DND-41 (cell line): ENCODE measurements at regions not wholly inside any gene's neighbourhood (a gene's known extent, or its start where the extent isn't known, plus 50 kb on each side); places are given as distances from the start of the nearest gene placed in this dataset.

Source experiments
- ATAC-seq: fragments of 200-7000 bp; cut with Tn5 transposase; 3 replicates; pipeline ENCODE4 v1.9.1; 2021; ENCODE audit warnings: low read depth; ENCODE audit not compliant: insufficient read depth
- DNase-seq: peaks from one replicate; pipeline ENCODE4 v3.0.0-alpha.2; 2020
- H2AFZ ChIP-seq: 2 replicates; pipeline ENCODE4 v1.6.0; 2012; ENCODE audit warnings: low read depth, low read length
- H3K27ac ChIP-seq: 2 replicates; pipeline ENCODE4 v1.5.1; 2012; ENCODE audit warnings: low read length, inconsistent platforms
- H3K27me3 ChIP-seq: fragments of 200-600 bp; sonication (generic); 2 replicates; pipeline ENCODE4 v1.6.0; 2012; ENCODE audit warnings: low read length, mild to moderate bottlenecking, inconsistent platforms; ENCODE audit not compliant: insufficient read depth, poor library complexity
- H3K36me3 ChIP-seq: 2 replicates; pipeline ENCODE4 v1.5.1; 2012; ENCODE audit warnings: low read length, inconsistent platforms; ENCODE audit not compliant: insufficient read depth
- H3K4me1 ChIP-seq: 2 replicates; pipeline ENCODE4 v1.5.1; 2012; ENCODE audit warnings: mild to moderate bottlenecking, low read length; ENCODE audit not compliant: insufficient read depth
- H3K4me2 ChIP-seq: 2 replicates; pipeline ENCODE4 v1.6.0; 2012; ENCODE audit warnings: mild to moderate bottlenecking, moderate library complexity, low read length, inconsistent platforms; ENCODE audit not compliant: insufficient read depth
- H3K4me3 ChIP-seq, 2 experiments: fragments of 200-600 bp in 1 of 2; shearing (Covaris generic) in 1 of 2; 2 replicates each; pipeline ENCODE4 v1.5.1; 2012 to 2016; ENCODE audit warnings: inconsistent platforms in 2 of 2, low read length in 2 of 2, mild to moderate bottlenecking in 2 of 2, low read depth in 1 of 2, moderate library complexity in 1 of 2
- H3K79me2 ChIP-seq: 2 replicates; pipeline ENCODE4 v1.6.0; 2012; ENCODE audit warnings: low read length, inconsistent platforms; ENCODE audit not compliant: insufficient read depth
- H3K9ac ChIP-seq: 2 replicates; pipeline ENCODE4 v1.6.0; 2012; ENCODE audit warnings: low read depth, mild to moderate bottlenecking, inconsistent platforms, low read length, moderate library complexity
- H3K9me3 ChIP-seq: 2 replicates; pipeline ENCODE4 v1.5.1; 2012; ENCODE audit warnings: low read length, moderate library complexity, mild to moderate bottlenecking, inconsistent platforms; ENCODE audit not compliant: insufficient read depth, severe bottlenecking
- H4K20me1 ChIP-seq: 2 replicates; pipeline ENCODE4 v1.6.0; 2012; ENCODE audit warnings: low read length; ENCODE audit not compliant: insufficient read depth
- EZH2 ChIP-seq: IDR thresholded peaks from 3 replicates; pipeline ENCODE4 v1.6.1; 2012; ENCODE audit warnings: borderline replicate concordance, low read depth, mild to moderate bottlenecking, moderate library complexity, low read length, inconsistent platforms; ENCODE audit not compliant: severe bottlenecking
- TF ChIP-seq, protein P1 (sequence below): IDR thresholded peaks from 2 replicates; pipeline ENCODE4 v1.5.1; 2012; ENCODE audit warnings: borderline replicate concordance, low read length, moderate library complexity, mild to moderate bottlenecking; ENCODE audit not compliant: poor library complexity, severe bottlenecking; ENCODE audit errors: extremely low read depth

DNA sequence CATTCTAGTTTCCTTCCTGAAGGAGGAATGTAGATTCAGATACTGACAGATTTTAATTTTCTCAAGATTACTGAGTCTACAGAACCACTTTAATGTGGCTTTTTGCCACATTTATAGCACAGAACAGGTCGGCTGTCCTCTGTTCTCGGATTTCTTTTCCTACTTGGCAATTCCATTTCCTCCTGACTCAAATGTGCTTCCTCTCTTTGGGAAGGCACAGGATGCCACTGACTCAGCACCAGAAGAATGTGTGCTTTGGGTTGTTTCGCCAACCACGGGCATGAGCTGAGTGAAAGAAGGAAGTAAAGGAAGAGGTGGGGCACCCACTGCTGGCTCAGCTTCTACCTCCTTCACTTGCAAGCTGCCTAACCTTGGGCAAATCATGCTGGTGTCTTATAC lies 970.6 kb upstream of the ACVR2A start:
- Histone ChIP-seq H3K9ac (no peak overlapping the region), H3K9me3 (no peaks in the 10 kb centered on the region), H3K4me2 (no peak overlapping the region), H3K79me2 (no peaks in the 10 kb centered on the region), H3K36me3 (no peaks in the 10 kb centered on the region), H2AFZ (no peak overlapping the region), H3K4me3 (no peak overlapping the region), H3K4me1 (no peaks in the 10 kb centered on the region), H3K27me3 (no peaks in the 10 kb centered on the region), H3K27ac (no peak overlapping the region), H4K20me1 (no peaks in the 10 kb centered on the region)
- ATAC-seq = no peak
- TF ChIP-seq, protein P1, sequence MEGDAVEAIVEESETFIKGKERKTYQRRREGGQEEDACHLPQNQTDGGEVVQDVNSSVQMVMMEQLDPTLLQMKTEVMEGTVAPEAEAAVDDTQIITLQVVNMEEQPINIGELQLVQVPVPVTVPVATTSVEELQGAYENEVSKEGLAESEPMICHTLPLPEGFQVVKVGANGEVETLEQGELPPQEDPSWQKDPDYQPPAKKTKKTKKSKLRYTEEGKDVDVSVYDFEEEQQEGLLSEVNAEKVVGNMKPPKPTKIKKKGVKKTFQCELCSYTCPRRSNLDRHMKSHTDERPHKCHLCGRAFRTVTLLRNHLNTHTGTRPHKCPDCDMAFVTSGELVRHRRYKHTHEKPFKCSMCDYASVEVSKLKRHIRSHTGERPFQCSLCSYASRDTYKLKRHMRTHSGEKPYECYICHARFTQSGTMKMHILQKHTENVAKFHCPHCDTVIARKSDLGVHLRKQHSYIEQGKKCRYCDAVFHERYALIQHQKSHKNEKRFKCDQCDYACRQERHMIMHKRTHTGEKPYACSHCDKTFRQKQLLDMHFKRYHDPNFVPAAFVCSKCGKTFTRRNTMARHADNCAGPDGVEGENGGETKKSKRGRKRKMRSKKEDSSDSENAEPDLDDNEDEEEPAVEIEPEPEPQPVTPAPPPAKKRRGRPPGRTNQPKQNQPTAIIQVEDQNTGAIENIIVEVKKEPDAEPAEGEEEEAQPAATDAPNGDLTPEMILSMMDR = no peak
- no peak for TF ChIP-seq EZH2
- DNase-seq = no peak

DNA sequence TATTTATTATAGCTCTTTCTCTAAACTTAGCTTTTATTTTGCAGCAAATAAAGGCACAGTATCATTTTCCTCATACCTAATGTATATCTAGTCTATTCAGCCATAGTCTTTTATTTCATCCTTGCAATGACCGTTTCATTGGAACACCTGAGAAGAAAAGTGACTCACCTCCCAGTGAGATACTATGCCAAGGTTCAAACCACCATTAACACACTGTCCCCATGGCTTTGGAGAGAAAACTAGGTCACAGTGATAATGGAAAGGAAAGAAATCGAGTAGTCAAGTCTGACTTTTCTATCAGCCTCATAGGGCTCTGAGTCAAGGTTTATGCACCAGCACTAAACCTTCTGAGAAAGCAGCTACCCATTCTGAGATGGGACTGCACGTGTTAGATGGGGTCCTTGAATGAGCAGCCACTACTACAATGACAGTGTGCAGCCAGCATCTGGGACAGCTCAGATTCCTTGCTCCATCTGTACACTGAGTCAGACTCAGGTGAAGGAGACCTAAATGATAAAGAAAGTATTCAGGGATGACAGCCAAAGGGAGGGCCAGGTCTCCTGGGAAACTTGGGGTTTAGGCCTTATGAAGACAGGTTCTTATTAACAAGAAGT lies 971.1 kb upstream of the ACVR2A start:
- ATAC-seq = no peak
- H3K4me2 ChIP-seq = no peak overlapping the region

DNA sequence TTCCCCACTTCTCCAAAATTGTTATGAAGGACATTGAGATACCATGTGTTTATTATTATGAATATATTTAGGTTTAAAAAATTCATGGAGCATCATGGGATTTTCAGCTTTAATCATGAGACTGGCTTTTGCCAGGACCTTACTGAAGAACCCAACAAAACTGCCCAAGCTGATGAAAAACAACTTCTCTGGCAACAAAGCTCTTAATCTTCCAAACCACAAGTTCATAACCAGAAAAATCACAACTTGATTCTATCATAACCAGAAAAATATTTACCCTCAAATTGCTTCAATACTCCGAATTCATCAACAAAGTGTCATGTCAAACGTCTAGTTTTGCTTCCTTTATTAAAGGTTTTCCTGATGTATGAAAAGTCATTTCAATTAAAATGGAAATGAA lies 971.8 kb upstream of the ACVR2A start:
- Histone ChIP-seq H3K9ac (no peak overlapping the region), H4K20me1 (no peaks in the 10 kb centered on the region), H3K79me2 (no peaks in the 10 kb centered on the region), H3K27ac (no peak overlapping the region), H3K4me2 (no peak overlapping the region), H3K9me3 (no peaks in the 10 kb centered on the region), H2AFZ (no peak overlapping the region), H3K4me1 (no peaks in the 10 kb centered on the region), H3K4me3 (no peak overlapping the region), H3K27me3 (no peaks in the 10 kb centered on the region), H3K36me3 (no peaks in the 10 kb centered on the region)
- TF ChIP-seq, protein P1 = no peak
- TF ChIP-seq EZH2 = no peak
- DNase-seq = no peak
- no peak for ATAC-seq

More for the DNA sequence above, 971.1 kb upstream of the ACVR2A start:
- Histone ChIP-seq H3K4me3 (no peak overlapping the region), H3K4me1 (no peaks in the 10 kb centered on the region), H3K27ac (no peak overlapping the region), H3K9ac (no peak overlapping the region), H3K27me3 (no peaks in the 10 kb centered on the region), H3K9me3 (no peaks in the 10 kb centered on the region), H4K20me1 (no peaks in the 10 kb centered on the region), H3K36me3 (no peaks in the 10 kb centered on the region), H2AFZ (no peak overlapping the region), H3K79me2 (no peaks in the 10 kb centered on the region)
- no peak for TF ChIP-seq EZH2
- TF ChIP-seq, protein P1 = no peak
- no peak for DNase-seq

DNA sequence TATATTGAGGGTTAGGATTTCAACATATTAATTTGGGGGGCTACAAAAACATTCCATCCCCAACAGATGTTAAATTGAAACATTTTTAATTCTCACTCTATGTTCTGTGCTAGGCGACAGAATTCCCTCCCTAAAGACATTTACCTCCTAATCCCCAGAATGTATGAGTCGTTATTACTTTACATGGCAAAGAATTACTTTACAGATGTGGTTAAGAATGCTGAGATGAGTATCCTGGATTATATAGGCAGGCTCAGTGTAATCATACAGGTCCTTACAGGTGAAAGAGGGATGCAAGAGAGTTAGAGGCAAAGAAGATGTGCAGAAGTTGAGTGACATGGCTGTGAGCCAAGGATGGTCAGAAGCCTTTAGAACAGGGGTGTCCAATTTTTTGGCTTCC lies 974.1 kb upstream of the ACVR2A start:
- H4K20me1 ChIP-seq = no peaks in the 10 kb centered on the region
- no peak overlapping the region for H2AFZ ChIP-seq
- no peak overlapping the region for H3K27ac ChIP-seq
- no peak for ATAC-seq
- DNase-seq = no peak
- TF ChIP-seq, protein P1 = no peak
- TF ChIP-seq EZH2 = no peak
- H3K27me3 ChIP-seq = no peaks in the 10 kb centered on the region
- H3K79me2 ChIP-seq = no peaks in the 10 kb centered on the region
- H3K36me3 ChIP-seq = no peaks in the 10 kb centered on the region
- H3K4me2 ChIP-seq = no peak overlapping the region
- no peak overlapping the region for H3K9ac ChIP-seq
- no peaks in the 10 kb centered on the region for H3K4me1 ChIP-seq
- H3K9me3 ChIP-seq = no peaks in the 10 kb centered on the region
- H3K4me3 ChIP-seq = no peak overlapping the region
